H9 (cell line): ENCODE measurements at regions not wholly inside any gene's neighbourhood (a gene's known extent, or its start where the extent isn't known, plus 50 kb on each side); places are given as distances from the start of the nearest gene placed in this dataset.

Experiments
- DNase-seq: peaks from one replicate; pipeline ENCODE4 v3.0.0-alpha.2; 2017
- H2AFZ ChIP-seq: one replicate; pipeline ENCODE4 v1.6.1; 2013; ENCODE audit warnings: mild to moderate bottlenecking, low read length, control low read depth, moderate library complexity
- H2AK5ac ChIP-seq: 2 replicates; pipeline ENCODE4 v1.6.1; 2013; ENCODE audit warnings: low read length, control low read depth, mixed read lengths; ENCODE audit not compliant: insufficient read length
- H2BK120ac ChIP-seq: one replicate; pipeline ENCODE4 v1.6.1; 2013; ENCODE audit warnings: low read depth, mild to moderate bottlenecking, low read length, control low read depth, inconsistent platforms; ENCODE audit not compliant: poor library complexity, severe bottlenecking
- H2BK12ac ChIP-seq: 2 replicates; pipeline ENCODE4 v1.6.1; 2013; ENCODE audit warnings: low read length, control low read depth, mixed read lengths, low read depth; ENCODE audit not compliant: insufficient read length
- H2BK15ac ChIP-seq: 2 replicates; pipeline ENCODE4 v1.6.1; 2013; ENCODE audit warnings: low read depth, low read length, control low read depth
- H2BK20ac ChIP-seq: one replicate; pipeline ENCODE4 v1.6.1; 2013; ENCODE audit warnings: low read depth, mild to moderate bottlenecking, low read length, control low read depth, inconsistent platforms; ENCODE audit not compliant: poor library complexity, severe bottlenecking
- H2BK5ac ChIP-seq: 2 replicates; pipeline ENCODE4 v1.6.1; 2013; ENCODE audit warnings: low read length, control low read depth, mixed read lengths; ENCODE audit not compliant: insufficient read length
- H3K14ac ChIP-seq: 2 replicates; pipeline ENCODE4 v1.6.1; 2013; ENCODE audit warnings: low read length, control low read depth; ENCODE audit not compliant: insufficient read depth
- H3K18ac ChIP-seq: 2 replicates; pipeline ENCODE4 v1.6.1; 2013; ENCODE audit warnings: low read depth, mild to moderate bottlenecking, mixed read lengths, low read length, control low read depth; ENCODE audit not compliant: insufficient read length
- H3K23ac ChIP-seq: 2 replicates; pipeline ENCODE4 v1.6.1; 2013; ENCODE audit warnings: low read length, control low read depth, mixed read lengths, low read depth; ENCODE audit not compliant: insufficient read length
- H3K23me2 ChIP-seq: 2 replicates; pipeline ENCODE4 v1.6.1; 2013; ENCODE audit warnings: low read depth, mild to moderate bottlenecking, mixed read lengths, low read length, control low read depth; ENCODE audit not compliant: insufficient read length, poor library complexity, severe bottlenecking
- H3K27ac ChIP-seq: 2 replicates; pipeline ENCODE4 v1.5.1; 2013; ENCODE audit warnings: low read length, control low read depth, mixed read lengths, low read depth; ENCODE audit not compliant: insufficient read length
- H3K27me3 ChIP-seq: 2 replicates; pipeline ENCODE4 v1.6.1; 2013; ENCODE audit warnings: low read length, control low read depth, inconsistent platforms; ENCODE audit not compliant: insufficient read depth
- H3K4ac ChIP-seq: 2 replicates; pipeline ENCODE4 v1.6.1; 2013; ENCODE audit warnings: low read depth, mild to moderate bottlenecking, control low read depth, inconsistent platforms, low read length, moderate library complexity
- H3K4me1 ChIP-seq: 2 replicates; pipeline ENCODE4 v1.6.1; 2013; ENCODE audit warnings: low read length, control low read depth, inconsistent platforms; ENCODE audit not compliant: insufficient read depth
- H3K4me2 ChIP-seq: 2 replicates; pipeline ENCODE4 v1.6.1; 2013; ENCODE audit warnings: low read length, control low read depth, mixed read lengths; ENCODE audit not compliant: insufficient read length, insufficient read depth
- H3K56ac ChIP-seq: 2 replicates; pipeline ENCODE4 v1.6.1; 2013; ENCODE audit warnings: low read depth, mild to moderate bottlenecking, mixed read lengths, low read length, control low read depth; ENCODE audit not compliant: insufficient read length
- H3K79me1 ChIP-seq: 2 replicates; pipeline ENCODE4 v1.6.1; 2013; ENCODE audit warnings: low read depth, mild to moderate bottlenecking, moderate library complexity, low read length, control low read depth, inconsistent platforms; ENCODE audit not compliant: insufficient read depth, poor library complexity, severe bottlenecking
- H3K79me2 ChIP-seq: 2 replicates; pipeline ENCODE4 v1.6.1; 2013; ENCODE audit warnings: low read length, control low read depth, inconsistent platforms; ENCODE audit not compliant: insufficient read depth
- H3K9ac ChIP-seq: 2 replicates; pipeline ENCODE4 v1.6.1; 2013; ENCODE audit warnings: low read length, control low read depth, mixed read lengths; ENCODE audit not compliant: insufficient read length; ENCODE audit errors: extremely low read depth
- H3K9me3 ChIP-seq: one replicate; pipeline ENCODE4 v1.6.1; 2013; ENCODE audit warnings: low read depth, low read length, inconsistent platforms; ENCODE audit not compliant: control insufficient read depth
- H3T11ph ChIP-seq: one replicate; pipeline ENCODE4 v1.6.1; 2013; ENCODE audit warnings: mild to moderate bottlenecking, low read length, control low read depth, inconsistent platforms
- H4K20me1 ChIP-seq: one replicate; pipeline ENCODE4 v1.6.1; 2013; ENCODE audit not compliant: control insufficient read depth, insufficient read length, insufficient read depth
- H4K5ac ChIP-seq: 2 replicates; pipeline ENCODE4 v1.6.1; 2013; ENCODE audit warnings: low read depth, mild to moderate bottlenecking, mixed read lengths, low read length, control low read depth; ENCODE audit not compliant: insufficient read length
- H4K8ac ChIP-seq: replicated peaks from 2 replicates; pipeline ENCODE4 v1.6.1; 2013; ENCODE audit warnings: low read length, control low read depth, mixed read lengths, low read depth; ENCODE audit not compliant: insufficient read length
- H4K91ac ChIP-seq: 2 replicates; pipeline ENCODE4 v1.6.1; 2013; ENCODE audit warnings: low read depth, mild to moderate bottlenecking, moderate library complexity, mixed read lengths, low read length, control low read depth; ENCODE audit not compliant: insufficient read length
- H3K27ac Mint-ChIP-seq, 3 experiments: 2 replicates in 2 of 3; 3 replicates in 1 of 3; pipeline ENCODE4 v1.8.0; 2020 to 2021; ENCODE audit warnings: mixed read lengths in 3 of 3, mild to moderate bottlenecking in 1 of 3, moderate library complexity in 1 of 3
- H3K27me3 Mint-ChIP-seq: 2 replicates; pipeline ENCODE4 v1.8.0; 2021; ENCODE audit warnings: low read depth, mild to moderate bottlenecking, moderate library complexity, mixed read lengths
- H3K36me3 Mint-ChIP-seq, 3 experiments: 2 replicates in 2 of 3; 3 replicates in 1 of 3; pipeline ENCODE4 v1.8.0; 2020 to 2021; ENCODE audit warnings: low read depth in 3 of 3, mixed read lengths in 3 of 3; ENCODE audit not compliant: insufficient read depth in 1 of 3
- H3K4me1 Mint-ChIP-seq, 2 experiments: 2 replicates each; pipeline ENCODE4 v1.8.0; 2020; ENCODE audit warnings: mixed read lengths in 2 of 2
- H3K4me3 Mint-ChIP-seq, 2 experiments: 2 replicates in 1 of 2; 3 replicates in 1 of 2; pipeline ENCODE4 v1.8.0; 2020 to 2021; ENCODE audit warnings: mild to moderate bottlenecking in 2 of 2, mixed read lengths in 2 of 2, moderate library complexity in 1 of 2
- H3K9me3 Mint-ChIP-seq, 2 experiments: 2 replicates in 1 of 2; 3 replicates in 1 of 2; pipeline ENCODE4 v1.8.0; 2020; ENCODE audit warnings: mild to moderate bottlenecking in 2 of 2, mixed read lengths in 2 of 2, moderate library complexity in 1 of 2
- WGBS: extraction: QIAGEN DNeasy Blood & Tissue Kit; methylation state at CpG from one replicate; pipeline ENCODE4 v1.1.7; 2013; ENCODE audit warnings: missing lambda C conversion rate, low lambda C conversion rate, mixed read lengths; ENCODE audit not compliant: insufficient read length; ENCODE audit errors: extremely low coverage; 5-methylcytosine and 5-hydroxymethylcytosine counted together
- TF ChIP-seq, protein P1 (sequence below): fragments of 200-600 bp; sonication (generic); conservative IDR thresholded peaks from 3 replicates; pipeline ENCODE4 v1.8.0; 2021; ENCODE audit warnings: antibody characterized with exemption, mild to moderate bottlenecking

DNA sequence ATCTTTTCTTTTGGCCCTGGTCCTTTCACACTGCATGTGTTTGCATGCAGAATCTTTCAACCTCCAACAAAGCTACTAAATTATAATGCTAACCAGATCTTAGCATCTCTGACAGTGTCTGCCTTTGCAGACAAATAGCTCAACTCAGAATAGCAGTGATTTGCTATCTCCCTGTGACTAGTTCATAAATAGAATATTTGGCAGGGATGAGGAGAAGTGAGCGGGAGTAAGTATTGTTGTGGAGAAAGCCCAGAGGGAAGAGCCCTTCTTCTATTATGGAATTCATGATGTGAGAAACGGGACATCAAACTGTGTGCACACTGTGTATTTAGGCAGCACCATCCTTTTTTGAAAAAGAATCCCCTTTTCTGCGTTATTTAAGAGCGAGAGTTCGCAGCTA is 288.0 kb upstream of the CHORDC1 start:
- WGBS, result no CpG with 5 or more reads among the region's 5 CpGs
- Histone ChIP-seq H2AFZ (no peak overlapping the region), H4K5ac (no peak overlapping the region), H3K23ac (no peak overlapping the region), H2BK15ac (no peak overlapping the region), H4K20me1 (no peaks in the 10 kb centered on the region), H2AK5ac (no peak overlapping the region), H3K27me3 (no peaks in the 10 kb centered on the region), H3K14ac (no peak overlapping the region), H4K8ac (no peak overlapping the region), H2BK12ac (no peak overlapping the region), H2BK5ac (no peak overlapping the region), H3T11ph (no peak overlapping the region), H3K79me2 (no peaks in the 10 kb centered on the region), H3K9ac (no peak overlapping the region), H2BK20ac (no peak overlapping the region), H3K9me3 (no peaks in the 10 kb centered on the region), H3K4ac (no peak overlapping the region), H3K4me1 (peaks cover 5% of the 10 kb centered on the region; the same call in 1 of the 2 replicates), H4K91ac (no peak overlapping the region), H3K79me1 (no peaks in the 10 kb centered on the region), H3K23me2 (no peaks in the 10 kb centered on the region), H3K27ac (no peak overlapping the region), H2BK120ac (no peak overlapping the region), H3K18ac (no peak overlapping the region), H3K56ac (no peak overlapping the region), H3K4me2 (no peak overlapping the region)
- Mint-ChIP-seq H3K27me3 (no peaks in the 10 kb centered on the region), H3K36me3 (no peaks in the 10 kb centered on the region), H3K9me3 (no peaks in the 10 kb centered on the region; a peak in 1 of 5 replicates), H3K27ac (no peak overlapping the region), H3K4me3 (no peak overlapping the region), H3K4me1 (peaks cover 8 to 12% of the 10 kb centered on the region in 2 experiments)
- TF ChIP-seq, protein P1, sequence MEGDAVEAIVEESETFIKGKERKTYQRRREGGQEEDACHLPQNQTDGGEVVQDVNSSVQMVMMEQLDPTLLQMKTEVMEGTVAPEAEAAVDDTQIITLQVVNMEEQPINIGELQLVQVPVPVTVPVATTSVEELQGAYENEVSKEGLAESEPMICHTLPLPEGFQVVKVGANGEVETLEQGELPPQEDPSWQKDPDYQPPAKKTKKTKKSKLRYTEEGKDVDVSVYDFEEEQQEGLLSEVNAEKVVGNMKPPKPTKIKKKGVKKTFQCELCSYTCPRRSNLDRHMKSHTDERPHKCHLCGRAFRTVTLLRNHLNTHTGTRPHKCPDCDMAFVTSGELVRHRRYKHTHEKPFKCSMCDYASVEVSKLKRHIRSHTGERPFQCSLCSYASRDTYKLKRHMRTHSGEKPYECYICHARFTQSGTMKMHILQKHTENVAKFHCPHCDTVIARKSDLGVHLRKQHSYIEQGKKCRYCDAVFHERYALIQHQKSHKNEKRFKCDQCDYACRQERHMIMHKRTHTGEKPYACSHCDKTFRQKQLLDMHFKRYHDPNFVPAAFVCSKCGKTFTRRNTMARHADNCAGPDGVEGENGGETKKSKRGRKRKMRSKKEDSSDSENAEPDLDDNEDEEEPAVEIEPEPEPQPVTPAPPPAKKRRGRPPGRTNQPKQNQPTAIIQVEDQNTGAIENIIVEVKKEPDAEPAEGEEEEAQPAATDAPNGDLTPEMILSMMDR, result no peak
- no peak for DNase-seq
